Activated CD4-positive, alpha-beta T cell treated with anti-CD3 and anti-CD28 coated beads, Interleukin-2, amount 50 U/mL, for 4 hours (primary cell): ENCODE measurements at regions not wholly inside any gene's neighbourhood (a gene's known extent, or its start where the extent isn't known, plus 50 kb on each side); places are given as distances from the start of the nearest gene placed in this dataset.

Source experiments
- DNase-seq, 2 experiments: peaks; one replicate each; pipeline ENCODE4 v3.0.0-alpha.2; 2020

DNA sequence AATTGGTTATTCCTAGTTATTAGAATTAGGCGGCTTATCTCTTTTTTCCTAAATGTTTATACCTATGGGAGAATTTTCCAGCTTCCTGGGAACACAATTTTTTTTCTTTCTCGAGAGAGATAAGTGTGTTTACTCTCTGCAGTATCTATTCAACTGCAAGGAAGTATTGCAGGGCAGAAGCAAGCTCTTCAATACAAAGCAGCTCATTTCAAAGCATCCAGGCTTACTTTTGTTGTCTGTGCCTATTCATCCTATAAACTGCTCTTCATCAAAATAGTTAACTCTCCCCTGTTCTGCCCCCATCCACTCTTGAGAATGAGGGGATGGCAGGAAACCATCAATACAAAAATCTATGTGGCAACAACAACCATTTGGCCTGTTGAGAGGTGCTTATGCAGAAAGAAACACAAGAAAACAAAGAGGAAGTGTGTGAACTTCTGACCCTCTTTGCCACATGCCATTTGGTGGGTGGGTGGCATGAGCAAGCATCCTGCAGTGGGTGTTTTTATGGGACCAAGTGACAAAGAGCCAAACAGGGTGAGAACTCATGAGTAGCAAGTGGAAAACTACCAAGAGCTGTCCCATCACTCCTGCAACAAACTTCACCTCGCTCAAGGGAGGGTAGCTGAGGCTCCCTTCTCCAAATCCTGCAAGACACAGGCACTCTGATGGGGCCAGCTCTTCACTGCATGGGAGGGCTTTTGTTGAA lies 50.6 kb upstream of the MRPS6 start:
- peak; percentile 25 to 33 for DNase-seq

DNA sequence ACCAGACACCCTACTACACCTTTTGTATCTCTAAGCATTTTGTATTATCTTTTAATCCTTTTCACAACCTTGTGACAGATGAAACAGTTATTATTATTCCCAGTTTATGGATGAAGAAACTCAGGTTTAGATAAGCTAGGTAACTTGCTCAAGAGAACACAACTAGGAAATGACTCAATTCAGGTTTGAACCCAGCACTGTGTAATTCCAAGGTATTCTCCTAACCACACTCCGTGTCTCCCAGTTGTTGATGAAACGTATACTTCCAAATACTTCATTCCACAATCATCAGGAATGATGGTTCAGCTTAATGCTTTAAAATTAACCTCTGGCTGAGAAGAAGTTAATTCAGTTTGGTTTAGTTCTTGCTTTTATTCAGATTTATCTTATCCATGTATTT lies 51.7 kb upstream of the MRPS6 start:
- DNase-seq, result no peak

DNA sequence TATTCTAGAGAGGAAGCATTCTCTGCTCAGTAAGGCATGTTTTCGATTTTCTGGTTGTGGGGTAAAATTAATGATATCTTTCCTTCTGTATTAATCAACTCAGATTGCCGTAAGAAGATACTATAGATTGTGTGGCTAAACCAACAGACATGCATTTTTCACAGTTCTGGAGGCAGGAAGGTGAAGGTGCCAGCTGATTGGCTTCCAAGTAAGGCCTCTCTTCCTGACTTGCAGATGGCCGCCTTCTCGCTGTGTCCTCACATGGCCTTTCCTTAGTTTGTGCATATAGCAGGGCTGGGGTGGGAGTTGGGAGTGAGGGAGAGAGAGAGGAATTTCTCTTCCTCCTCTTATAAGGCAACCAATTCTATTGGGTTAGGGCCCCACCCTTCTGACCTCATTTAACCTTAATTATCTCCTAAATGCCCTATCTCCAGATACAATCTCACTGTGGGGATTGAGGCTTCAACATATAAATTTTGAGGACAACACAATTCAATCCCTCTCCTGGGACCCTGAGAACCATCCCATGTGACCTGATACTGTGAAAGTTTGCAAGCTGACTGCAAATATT lies 52.3 kb upstream of the MRPS6 start:
- no peak for DNase-seq

DNA sequence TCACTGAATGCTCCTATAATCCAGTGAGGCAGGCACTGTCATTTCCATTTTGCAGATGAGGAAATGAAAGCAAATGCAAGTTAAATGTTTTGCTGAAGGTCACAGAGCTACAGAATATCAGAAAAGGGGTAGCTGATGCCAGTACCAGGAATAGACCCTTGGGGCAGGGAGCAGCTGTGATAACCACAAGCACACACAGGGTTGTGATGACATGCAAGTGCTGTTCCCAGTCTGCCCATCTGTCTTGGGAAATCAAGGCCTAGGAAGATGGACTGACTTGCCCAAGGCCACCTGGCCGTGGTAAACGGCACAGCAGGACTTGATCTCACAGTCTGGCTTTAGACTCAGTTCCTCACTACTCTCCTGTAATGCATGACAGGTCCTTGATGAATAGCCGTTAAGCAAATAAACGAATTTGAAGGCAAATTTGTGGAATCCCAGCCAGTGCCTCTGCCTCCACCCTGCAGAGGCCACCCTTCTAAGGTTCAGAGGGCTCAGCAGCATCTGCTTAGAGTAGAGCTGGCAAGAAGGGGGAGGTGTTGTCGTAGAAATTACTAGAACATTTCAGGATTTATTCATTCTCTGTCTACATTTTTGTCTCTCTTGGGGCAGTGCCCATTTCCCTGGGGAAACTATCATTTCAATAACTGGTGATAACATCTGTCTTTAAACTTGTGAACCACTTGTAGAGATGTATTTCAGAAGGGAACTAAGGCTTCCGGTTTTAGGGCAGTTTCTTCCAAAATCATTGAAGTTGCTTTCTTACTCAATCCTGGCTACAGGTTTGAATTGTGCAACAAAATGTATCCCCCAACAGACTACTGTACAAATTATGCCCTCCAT lies 53.2 kb upstream of the MRPS6 start:
- DNase-seq, result no peak

DNA sequence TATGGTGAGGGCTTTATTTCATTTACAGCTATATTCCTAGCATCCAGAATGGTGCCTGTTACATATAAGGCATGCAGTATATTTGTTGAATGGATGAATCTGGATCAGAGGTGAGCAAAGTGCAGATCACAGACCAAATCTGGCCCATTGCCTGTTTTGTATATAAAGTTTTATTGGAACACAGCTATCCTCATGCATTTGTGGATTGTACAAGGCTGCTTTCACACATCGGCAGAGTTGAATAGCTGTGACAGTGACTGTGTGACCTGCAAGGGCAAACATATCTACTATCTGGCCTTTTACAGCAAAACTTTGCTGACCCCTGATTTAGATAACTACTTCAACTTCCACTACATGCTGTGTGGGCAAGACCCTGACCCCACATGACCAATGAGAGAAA lies 54.0 kb upstream of the MRPS6 start:
- no peak for DNase-seq

DNA sequence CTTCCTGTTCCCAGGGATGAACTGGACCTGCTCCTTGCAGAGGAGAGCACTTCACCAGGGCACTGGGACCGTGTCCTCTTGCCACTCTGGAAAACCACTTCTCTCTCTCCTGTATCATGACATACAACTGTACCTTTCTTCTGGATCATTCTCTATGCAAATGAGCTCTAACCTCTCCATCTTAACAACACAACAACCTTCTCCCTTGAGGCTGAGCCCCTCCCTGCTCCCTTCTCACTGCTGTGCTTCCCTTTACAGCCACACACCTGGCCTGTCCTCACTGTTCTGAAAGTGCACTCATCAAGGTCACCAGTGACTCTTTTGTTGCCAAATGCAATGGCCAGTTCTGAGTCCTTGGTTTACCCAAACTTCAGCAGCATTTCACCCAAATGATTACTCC lies 54.5 kb upstream of the MRPS6 start:
- DNase-seq, result no peak

DNA sequence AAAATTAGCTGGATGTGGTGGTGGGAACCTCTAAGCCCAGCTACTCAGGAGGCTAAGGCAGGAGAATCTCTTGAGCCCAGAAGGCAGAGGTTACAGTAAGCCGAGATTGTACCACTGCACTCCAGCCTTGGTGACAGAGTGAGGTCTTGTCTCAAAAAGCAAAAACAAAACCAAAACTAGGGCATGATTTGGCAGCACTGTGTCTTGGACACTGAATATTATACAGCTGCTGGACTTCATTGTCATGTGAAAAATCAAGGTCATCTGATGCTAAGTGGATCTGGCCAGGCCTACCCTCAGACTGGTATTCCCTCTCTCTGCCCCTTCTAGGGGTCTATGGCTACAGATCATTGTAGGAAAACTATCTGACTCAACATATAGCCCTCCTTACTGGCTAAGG lies 55.2 kb upstream of the MRPS6 start:
- no peak for DNase-seq

DNA sequence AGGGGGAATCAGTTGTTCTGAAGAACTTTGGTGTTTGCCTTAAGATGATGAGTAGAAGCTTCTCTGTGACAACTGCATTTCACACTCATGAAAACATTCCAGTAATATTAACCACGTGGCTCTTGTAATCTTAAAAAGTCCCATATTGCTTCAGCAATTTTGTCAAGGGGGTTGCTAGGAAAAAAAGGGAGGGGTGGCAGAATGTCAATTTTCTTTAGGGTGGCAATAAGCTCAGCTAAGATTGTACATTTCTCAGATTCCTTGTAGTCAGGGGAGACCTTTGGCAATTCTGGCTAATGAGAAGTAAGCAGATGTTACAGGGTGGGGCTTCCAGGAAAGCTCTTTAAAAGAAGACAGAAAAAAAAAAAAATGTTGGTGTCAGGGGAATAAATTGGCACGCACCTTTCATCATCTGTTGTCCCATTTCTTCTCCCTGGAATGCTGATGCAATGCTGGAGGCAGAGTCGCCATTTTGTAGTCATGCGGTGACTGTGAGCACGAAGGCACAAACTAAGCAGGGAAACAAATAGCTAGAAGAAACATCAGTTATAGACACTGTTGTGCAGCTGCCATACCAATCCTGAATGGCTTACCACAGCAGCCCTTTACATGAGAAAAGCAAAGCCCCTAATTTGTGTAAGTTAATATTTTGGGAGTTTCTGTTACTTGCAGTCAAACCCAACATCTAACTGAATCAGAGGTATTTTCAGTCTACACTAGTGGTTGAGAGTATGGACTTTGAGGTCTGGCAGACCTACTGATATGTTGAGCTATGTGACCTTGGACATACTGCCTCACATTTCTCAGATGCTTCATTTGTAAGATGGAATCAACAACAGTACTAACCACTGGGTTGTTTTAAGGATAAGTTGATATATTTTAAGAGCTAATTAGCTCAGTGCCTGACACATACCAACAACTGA lies 56.1 kb upstream of the MRPS6 start:
- DNase-seq, result no peak

DNA sequence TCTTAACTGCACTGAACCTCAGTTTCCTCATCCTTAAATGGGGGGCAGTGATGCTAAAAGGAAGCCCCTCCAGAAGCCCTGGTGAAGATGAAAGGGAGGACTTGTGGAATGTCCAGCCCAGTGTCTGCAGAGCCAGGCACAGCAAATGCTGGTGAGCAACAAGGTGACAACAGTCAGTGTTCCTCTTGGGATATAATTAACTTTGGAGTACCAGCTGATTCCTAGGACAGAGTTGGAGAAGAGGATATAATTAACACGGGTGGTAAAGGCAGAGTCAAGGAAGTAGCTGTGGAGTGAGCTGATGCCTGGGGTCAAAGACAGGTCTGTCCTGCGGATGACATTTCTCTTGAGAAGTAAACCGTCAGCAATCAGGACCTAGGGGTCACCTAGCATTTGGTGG lies 60.7 kb upstream of the MRPS6 start:
- DNase-seq, result no peak

DNA sequence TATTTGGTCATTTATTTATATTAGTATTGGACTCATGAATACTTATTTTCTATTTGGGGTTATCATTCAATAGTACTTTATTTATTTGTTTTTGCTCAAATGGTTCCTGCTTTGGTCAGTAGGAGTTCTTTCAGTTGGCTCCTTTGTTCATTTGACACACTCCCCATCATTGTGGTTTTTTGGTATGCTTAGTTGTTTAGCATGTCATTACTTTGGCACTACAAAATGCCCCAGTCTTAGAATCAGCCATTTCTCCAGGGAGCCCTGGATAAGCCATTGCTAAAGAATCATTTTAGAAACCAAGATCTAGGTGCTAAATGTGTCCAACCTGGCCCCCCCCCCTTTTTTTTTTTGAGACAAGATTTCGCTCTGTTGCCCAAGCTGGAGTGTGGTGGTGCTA lies 61.7 kb upstream of the MRPS6 start:
- DNase-seq, result no peak

DNA sequence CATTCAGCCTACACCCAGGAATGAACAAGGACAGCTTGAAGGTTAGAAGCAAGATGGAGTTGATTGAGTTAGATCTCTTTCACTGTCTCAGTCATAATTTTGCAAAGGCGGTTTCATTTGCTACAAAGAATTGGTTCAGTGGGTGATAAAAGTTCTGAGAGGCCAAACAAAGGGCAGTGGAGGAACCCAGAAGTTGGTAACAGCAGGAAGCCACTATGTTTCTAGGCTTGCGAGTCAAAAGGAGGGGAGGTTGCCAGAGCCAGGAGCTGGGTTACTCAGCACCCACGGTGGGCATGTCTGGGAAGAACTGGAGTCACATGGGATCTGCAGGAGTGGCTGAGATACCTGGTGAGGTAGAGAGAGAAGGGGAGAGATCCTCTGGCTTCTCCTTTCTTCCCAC lies 64.2 kb upstream of the MRPS6 start:
- no peak for DNase-seq

DNA sequence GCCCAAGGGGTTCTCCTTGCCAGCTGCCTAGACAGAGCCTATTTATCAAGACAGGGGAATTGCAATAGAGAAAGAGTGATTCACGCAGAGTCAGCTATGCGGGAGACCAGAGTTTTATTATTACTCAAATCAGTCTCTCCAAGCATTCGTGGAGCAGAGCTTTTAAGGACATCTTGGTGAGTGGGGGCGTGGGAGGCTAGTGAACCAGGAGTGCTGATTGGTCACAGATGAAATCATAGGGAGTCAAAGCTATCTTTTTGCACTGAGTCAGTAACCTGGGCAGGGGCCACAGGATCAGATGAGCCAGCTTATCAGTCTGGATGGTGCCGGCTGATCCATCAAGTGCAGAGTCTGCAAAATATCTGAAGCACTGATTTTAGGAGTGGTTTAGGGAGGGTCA lies 64.8 kb upstream of the MRPS6 start:
- no peak for DNase-seq

DNA sequence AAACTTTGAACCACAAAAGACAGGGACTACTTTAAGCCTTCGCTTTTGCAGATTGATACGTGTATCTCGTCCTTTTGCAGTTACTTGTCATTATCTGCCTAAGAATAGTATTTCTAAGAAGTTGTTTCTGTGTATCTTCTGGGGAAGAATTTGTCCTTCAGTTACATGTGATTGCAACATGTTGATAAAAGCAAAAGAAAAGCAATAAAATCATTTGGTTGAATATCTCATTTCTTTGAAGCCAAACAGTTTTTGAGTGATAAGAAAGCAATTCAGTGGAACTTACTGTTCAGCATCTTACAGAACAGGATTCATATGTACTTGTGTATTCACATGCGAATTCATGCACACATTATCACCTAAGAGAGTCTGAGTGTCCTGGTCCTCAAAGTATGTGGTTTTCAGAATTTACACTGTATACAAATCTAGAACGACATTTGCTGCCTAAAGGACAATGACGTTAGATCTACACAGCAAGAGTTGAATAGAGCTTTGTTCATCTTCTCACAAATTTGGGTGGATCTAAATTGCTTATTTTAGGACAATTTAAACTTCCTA lies 66.7 kb upstream of the MRPS6 start:
- no peak for DNase-seq

DNA sequence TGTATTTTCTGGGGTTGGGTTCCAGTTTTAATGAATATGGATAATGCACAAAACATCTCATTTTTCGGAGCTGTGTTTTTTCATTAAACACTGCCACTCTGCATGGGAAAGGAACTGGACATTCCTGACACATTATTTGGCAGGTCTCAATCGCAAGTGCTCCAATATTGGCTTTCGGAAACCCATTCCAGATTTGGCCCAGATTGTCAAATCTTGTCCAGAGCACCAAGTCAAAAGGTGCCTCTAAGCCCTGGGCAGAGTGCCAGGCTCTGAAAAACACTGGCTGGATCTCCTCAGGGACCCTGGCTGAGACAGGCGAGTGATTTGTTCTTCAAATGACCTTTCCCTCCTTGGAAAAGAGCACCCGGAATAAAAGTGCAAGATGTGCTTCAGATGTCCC lies 68.4 kb upstream of the MRPS6 start:
- no peak for DNase-seq

DNA sequence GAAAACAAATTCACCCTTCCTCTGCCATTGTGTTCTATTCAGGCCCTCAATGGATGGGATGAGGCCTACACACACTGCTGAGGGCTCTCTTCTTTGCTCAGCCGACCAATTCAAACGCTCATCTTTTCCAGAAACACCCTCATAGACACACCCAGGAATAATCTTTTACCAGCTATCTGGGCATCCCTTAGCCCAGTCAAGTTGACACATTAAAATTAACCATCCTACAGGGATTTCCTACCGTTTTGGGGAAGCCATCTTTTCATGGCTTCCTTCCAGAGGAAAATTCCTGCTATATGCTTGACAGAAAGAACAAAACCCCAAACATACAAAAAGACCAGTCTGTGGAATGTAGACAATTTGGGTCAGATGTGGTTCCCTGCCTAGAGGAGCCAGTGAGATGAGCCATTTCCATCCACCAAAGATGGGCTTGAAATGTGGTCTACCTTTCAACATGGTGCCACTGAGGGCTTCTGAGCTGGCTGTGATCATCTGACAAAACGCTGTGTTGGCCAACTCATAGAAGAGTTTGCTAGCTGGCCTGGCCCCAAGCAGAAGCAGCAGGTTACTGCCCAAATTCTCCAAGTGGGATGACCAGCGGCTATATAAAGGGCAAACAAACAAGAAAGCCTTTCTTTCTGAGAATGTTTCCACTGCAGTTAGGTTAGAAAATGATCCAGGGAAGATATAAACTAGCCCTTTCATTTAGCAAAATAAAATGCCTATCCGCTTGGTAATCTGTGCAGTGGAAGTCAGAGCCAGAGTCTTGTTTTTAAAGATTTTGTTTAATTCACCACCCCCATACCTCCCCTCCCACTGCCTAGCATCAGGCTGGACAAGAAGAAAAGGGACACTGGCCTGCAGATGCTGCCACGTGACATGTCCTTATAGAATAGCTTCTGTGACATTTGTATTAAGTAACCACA lies 69.1 kb upstream of the MRPS6 start:
- DNase-seq, result no peak

DNA sequence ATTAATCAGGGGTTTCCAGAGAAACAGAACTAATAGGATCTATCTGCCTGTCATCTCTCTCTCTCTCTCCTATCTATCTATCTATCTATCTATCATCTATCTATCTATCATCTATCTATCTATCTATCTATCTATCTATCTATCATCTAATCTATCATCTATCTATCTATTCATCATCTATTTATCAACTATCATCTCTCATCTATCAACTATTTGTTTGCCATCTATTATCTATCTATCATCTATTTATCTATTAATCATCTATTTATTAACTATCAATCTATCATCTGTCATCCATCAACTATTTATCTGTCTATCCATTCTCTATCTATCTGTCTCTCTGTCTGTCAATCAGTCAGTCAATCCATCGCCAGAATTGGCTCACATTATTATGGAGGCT lies 70.0 kb upstream of the MRPS6 start:
- DNase-seq, result no peak

DNA sequence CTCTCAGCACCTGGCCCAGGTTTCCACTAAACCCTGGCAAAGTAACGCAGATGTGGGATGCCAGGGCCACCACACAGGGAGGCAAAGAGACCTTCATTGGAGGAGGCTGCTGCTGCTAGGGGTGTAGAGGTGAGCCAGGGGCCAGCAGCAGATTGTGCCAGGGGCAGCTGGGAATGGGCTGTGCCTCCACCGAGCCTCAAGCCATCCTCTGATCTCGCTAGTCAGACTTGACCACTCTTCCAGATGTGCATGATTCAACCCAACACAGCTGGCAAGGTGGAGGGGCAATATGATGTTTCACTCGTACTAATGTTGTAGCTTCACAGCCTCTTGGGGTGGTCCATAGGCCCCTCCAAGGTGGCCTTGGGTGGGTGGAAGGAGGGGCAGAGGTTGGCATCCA lies 73.0 kb upstream of the MRPS6 start:
- DNase-seq, result no peak

DNA sequence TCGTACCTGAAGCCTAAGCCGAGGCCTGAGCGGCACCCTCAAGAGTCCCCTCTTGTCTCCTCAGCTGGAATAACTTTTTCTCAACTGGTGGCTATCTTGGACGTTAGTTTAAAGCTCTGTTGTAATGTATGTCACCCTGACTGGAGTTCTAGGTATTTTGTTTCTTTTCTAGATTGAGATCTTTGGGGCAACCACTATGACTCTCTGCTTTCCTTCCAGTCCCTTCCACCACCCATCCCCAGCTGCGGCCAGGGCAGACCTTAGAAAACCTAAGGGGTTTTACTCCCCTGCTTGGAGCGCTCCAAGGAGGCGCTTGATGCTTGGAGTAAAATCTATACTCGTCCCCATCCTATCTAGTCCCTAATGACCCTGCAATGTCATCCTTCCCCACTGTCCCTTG lies 74.6 kb upstream of the MRPS6 start:
- no peak for DNase-seq

DNA sequence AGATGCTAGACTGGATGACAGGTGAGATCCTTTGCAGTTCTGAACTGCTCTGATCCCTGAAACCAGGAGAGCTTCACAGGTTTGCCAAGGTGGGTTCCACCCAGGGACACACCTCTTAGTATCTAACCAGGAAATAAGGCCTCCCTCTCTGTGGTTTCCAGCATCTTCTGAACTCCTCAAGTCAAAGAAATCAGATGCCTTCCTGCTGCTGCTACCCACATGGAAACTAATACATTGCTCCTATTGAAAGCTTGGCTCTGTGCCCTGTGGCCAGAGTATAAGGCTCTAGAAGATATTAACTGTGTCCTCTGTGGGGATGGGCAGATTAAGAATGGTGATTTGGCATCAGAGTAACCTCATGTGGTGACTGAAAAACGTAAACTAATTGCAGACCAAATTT lies 75.0 kb upstream of the MRPS6 start:
- no peak for DNase-seq

DNA sequence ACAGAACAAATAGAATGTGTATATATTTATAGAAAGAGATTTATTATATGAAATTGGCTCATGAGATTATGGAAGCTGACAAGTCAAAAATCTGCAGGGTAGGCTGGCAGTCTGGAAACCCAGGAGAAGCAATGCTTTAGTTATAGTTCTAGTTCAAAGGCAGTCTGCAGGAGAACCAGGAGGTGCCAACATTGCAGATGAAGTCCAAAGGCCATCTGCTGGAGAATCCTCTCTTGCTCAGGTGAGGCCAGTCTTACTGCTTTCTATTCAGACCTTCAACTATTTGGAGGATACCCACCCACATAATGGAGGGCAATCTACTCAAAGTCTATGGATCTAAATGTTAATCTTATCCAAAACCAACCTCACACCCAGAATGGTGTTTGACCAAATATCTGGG lies 75.9 kb upstream of the MRPS6 start:
- no peak for DNase-seq

DNA sequence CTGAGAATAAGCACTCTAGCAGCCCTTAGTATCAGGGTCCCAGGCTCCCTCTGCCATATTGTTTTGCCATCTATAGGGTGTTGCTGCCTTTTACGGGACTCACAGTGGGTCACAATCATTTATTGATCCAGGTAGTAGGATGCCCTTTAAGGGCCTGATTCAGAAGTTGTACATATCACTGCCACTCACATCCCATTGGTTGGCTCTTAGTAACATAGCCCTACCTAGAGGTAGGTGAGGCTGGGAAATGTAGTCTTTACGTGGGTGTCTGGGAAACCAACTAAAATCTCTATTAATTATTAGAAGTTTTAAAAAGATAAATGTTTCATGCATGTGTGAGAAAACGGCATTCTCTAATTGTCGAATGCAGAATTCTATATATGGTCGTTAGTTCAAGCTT lies 78.8 kb upstream of the ATP5PO start:
- no peak for DNase-seq
